HFFc6 (cell line): ENCODE measurements at regions not wholly inside any gene's neighbourhood (a gene's known extent, or its start where the extent isn't known, plus 50 kb on each side); places are given as distances from the start of the nearest gene placed in this dataset.

ENCODE experiments used
- DNase-seq: peaks from one replicate; pipeline ENCODE4 v3.0.0-alpha.2; 2018
- H3K27ac Mint-ChIP-seq: 2 replicates; pipeline ENCODE4 v1.8.0; 2020; ENCODE audit warnings: mild to moderate bottlenecking, mixed read lengths
- H3K27me3 Mint-ChIP-seq: 2 replicates; pipeline ENCODE4 v1.8.0; 2021; ENCODE audit warnings: mild to moderate bottlenecking, moderate library complexity, mixed read lengths; ENCODE audit not compliant: insufficient read depth
- H3K36me3 Mint-ChIP-seq: 2 replicates; pipeline ENCODE4 v1.8.0; 2021; ENCODE audit warnings: low read depth, mixed read lengths
- H3K4me1 Mint-ChIP-seq: 2 replicates; pipeline ENCODE4 v1.8.0; 2020; ENCODE audit warnings: low read depth, mixed read lengths
- H3K4me3 Mint-ChIP-seq: 2 replicates; pipeline ENCODE4 v1.8.0; 2020; ENCODE audit warnings: mild to moderate bottlenecking, moderate library complexity, mixed read lengths
- H3K9me3 Mint-ChIP-seq: 2 replicates; pipeline ENCODE4 v1.8.0; 2020; ENCODE audit warnings: mild to moderate bottlenecking, mixed read lengths
- CTCF ChIP-seq: fragments of 200-600 bp; sonication (generic); IDR thresholded peaks from 2 replicates; pipeline ENCODE4 v1.5.0; 2021; ENCODE audit warnings: antibody characterized with exemption, mild to moderate bottlenecking

- no peak for DNase-seq
- Mint-ChIP-seq H3K4me1 (no peaks in the 10 kb centered on the region), H3K9me3 (peaks cover 4% of the 10 kb centered on the region; the same call in 1 of the 2 replicates), H3K27ac (no peak overlapping the region), H3K4me3 (no peak overlapping the region), H3K36me3 (no peaks in the 10 kb centered on the region), H3K27me3 (no peaks in the 10 kb centered on the region)
- no peak for TF ChIP-seq CTCF
These were observed 685.8 kb downstream of the MAT2B start for GRCh38 chr5:164191240-164191639.

DNA sequence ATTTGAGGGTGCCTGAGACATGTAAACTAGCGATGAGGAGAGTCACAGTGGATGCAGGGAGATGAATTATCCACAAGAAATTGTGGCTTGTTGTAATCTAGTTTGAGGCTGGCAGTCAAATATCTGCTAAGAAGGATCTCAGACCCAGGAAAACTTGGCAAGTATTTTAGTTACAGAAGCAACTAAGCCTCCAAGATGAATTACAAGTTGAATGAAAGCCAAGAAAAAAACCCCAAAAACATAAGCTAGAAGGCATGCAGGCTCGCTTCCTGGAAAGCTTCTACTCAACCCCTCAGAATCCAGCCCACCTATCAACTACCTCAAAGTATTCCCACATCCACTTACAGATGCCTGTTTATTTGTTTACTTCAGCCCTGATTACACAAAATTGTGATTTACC is 696.9 kb downstream of the MAT2B start:
- H3K9me3 Mint-ChIP-seq: no peaks in the 10 kb centered on the region; the same call in 1 of the 2 replicates
- H3K4me1 Mint-ChIP-seq: no peaks in the 10 kb centered on the region; the same call in 1 of the 2 replicates
- no peak for TF ChIP-seq CTCF
- no peak for DNase-seq
- H3K27ac Mint-ChIP-seq: no peak overlapping the region
- no peaks in the 10 kb centered on the region for H3K36me3 Mint-ChIP-seq
- H3K4me3 Mint-ChIP-seq: no peak overlapping the region
- H3K27me3 Mint-ChIP-seq: no peaks in the 10 kb centered on the region

DNA sequence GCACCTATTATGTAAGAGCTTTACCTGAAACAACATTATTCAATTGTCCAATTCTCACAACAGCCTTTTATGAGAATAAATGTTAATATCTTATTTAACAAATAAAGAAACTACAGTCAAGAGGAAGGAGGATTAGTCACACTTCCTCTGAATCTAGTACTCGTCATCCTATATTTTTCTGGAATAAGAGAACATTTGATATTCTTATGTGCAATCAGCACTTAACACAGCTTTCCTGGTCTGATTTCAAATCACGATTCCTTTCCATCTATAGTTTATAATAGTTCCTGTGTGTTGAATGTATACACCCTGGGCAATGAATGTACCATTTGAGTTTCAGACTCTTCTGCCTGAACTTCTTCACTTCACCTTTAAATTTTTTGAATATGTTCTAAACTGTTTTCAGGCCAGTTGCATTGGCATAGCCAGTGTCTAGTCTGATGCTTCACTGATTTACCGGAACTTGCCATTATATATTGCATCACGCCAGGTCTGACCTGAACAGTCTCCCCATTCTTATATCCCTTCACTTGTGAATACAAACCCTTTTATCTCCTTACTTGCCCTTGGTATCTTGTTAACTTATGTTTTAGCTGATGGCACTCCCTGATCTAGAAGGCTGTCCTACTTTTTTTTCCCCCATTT is 698.3 kb downstream of the MAT2B start:
- no peak overlapping the region; the same call in 1 of the 2 replicates for H3K27ac Mint-ChIP-seq
- no peak overlapping the region for H3K4me3 Mint-ChIP-seq
- H3K9me3 Mint-ChIP-seq: no peaks in the 10 kb centered on the region; the same call in 1 of the 2 replicates
- no peak for DNase-seq
- no peaks in the 10 kb centered on the region for H3K27me3 Mint-ChIP-seq
- no peaks in the 10 kb centered on the region; the same call in 1 of the 2 replicates for H3K4me1 Mint-ChIP-seq
- no peak for TF ChIP-seq CTCF
- no peaks in the 10 kb centered on the region for H3K36me3 Mint-ChIP-seq

DNA sequence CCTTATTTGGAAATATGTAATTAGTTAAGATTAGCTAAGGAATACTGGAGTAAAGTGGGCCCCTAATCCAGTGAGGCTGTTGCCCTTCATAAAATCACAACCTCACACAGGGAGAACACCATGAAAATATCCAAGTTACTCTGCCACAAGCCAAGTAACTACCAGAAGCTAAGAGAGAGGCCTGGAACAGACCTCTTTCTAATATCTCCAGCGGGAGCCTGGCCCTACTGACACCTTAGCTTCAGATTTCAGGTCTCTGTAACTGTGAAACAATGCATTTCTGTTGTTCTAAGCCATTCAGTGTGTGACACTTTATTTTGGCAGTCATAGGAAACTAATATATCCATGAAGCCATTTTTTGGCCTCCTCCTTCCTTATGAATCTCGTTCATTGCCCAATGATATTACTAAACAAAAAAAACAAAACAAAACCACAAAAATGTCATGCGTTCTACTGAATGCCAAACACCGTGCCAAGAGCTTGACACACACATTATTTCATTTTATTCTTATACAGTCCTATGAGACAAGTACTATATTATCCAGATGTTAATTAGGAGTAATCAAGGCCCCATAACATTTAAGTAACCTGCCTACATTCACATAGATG is 699.0 kb downstream of the MAT2B start:
- no peak for DNase-seq
- H3K4me3 Mint-ChIP-seq: no peak overlapping the region
- no peaks in the 10 kb centered on the region for H3K36me3 Mint-ChIP-seq
- no peak for TF ChIP-seq CTCF
- H3K9me3 Mint-ChIP-seq: no peaks in the 10 kb centered on the region; the same call in 1 of the 2 replicates
- no peaks in the 10 kb centered on the region; the same call in 1 of the 2 replicates for H3K4me1 Mint-ChIP-seq
- no peak overlapping the region for H3K27ac Mint-ChIP-seq
- no peaks in the 10 kb centered on the region for H3K27me3 Mint-ChIP-seq

- no peaks in the 10 kb centered on the region for H3K27me3 Mint-ChIP-seq
- no peak for DNase-seq
- no peaks in the 10 kb centered on the region; the same call in 1 of the 2 replicates for H3K4me1 Mint-ChIP-seq
- peaks cover 7% of the 10 kb centered on the region; the same call in 1 of the 2 replicates for H3K9me3 Mint-ChIP-seq
- no peaks in the 10 kb centered on the region for H3K36me3 Mint-ChIP-seq
- no peak for TF ChIP-seq CTCF
- H3K4me3 Mint-ChIP-seq: no peak overlapping the region
- no peak overlapping the region for H3K27ac Mint-ChIP-seq
These were observed 700.8 kb downstream of the MAT2B start for GRCh38 chr5:164206196-164206595.
